ENCODE measurements at regions not wholly inside any gene's neighbourhood (a gene's known extent, or its start where the extent isn't known, plus 50 kb on each side); places are given as distances from the start of the nearest gene placed in this dataset.

DNA sequence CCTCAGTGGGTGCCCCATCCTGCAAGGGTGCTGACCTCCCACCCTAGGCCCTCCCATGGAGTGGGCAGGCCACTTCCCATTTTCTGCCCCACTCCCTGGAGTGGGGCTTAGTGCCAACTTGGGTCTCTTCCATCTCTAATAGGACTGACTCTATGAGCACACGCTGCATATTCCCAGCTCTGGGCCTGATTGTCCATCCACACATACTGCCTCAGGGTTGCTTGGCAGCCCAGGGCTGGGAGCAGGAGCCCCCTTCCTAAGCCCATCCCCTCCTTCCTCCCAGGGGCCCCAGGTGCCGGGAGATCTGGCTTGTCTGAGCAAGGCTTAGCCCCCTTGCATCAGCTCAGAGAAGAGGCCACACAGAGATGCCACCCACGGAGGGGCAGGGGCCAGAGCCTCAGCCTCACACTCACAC lies 55.1 kb downstream of the PJA1 start:
- Mint-ChIP-seq H3K36me3 (ENCODE audit: low read depth) (no peaks in the 10 kb centered on the region), H3K27me3 (no peaks in the 10 kb centered on the region), H3K4me3 (no peak overlapping the region)

GRCh38 chrX:69109706-69110105 lies 55.5 kb downstream of the PJA1 start:
- intact Hi-C loops (cut with micrococcal nuclease) = no loop called here
- Mint-ChIP-seq H3K9me3 (no peaks in the 10 kb centered on the region), H3K4me3 (no peak overlapping the region), H3K27ac (no peak overlapping the region), H3K4me1 (ENCODE audit: low read depth) (no peaks in the 10 kb centered on the region), H3K36me3 (ENCODE audit: low read depth) (no peaks in the 10 kb centered on the region), H3K27me3 (no peaks in the 10 kb centered on the region)

More for the DNA sequence above, 55.1 kb downstream of the PJA1 start:
- Mint-ChIP-seq H3K27ac (no peak overlapping the region), H3K4me1 (ENCODE audit: low read depth) (no peaks in the 10 kb centered on the region), H3K9me3 (no peaks in the 10 kb centered on the region)
- intact Hi-C loops (cut with micrococcal nuclease) = no loop called here

GRCh38 chrX:69109036-69109663 lies 56.1 kb downstream of the PJA1 start:
- H3K27ac Mint-ChIP-seq = no peak overlapping the region
- H3K27me3 Mint-ChIP-seq = no peaks in the 10 kb centered on the region
- no peaks in the 10 kb centered on the region for H3K36me3 Mint-ChIP-seq (ENCODE audit: low read depth)
- intact Hi-C loops (cut with micrococcal nuclease) = no loop called here
- H3K9me3 Mint-ChIP-seq = no peaks in the 10 kb centered on the region
- H3K4me3 Mint-ChIP-seq = no peak overlapping the region
- no peaks in the 10 kb centered on the region for H3K4me1 Mint-ChIP-seq (ENCODE audit: low read depth)

DNA sequence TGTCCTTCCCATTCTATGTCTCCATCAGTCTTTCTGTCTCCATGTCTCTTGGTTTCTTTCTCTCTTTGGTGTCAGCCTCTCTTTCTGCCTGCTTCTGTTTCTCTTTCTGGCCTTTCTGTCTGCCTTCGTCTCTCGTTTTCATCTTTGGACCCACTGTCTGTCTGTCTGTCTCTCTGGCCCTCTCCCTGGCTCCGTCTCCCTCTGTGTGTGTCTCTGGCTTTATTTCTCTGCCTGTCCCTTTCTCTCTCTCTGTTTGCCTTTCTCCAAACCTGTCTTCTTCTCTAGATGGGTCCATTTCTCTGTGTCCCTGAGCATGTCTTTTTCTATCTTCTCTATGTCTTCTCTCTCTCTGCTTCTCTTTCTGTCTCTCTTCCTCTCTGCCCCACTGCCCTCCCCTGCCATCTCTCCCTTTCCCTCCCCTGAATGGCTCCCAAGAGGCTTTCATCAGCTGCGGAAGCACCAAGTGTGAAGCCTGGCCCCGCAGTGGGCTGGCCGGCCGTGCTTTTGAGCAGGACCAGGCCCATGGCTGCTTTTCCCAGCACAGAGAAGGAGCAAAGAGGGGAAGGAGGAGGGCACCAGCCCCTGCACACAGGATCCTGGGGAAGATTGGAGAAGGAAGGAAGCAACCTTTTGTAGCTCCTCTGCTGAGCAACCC lies 57.4 kb downstream of the PJA1 start:
- intact Hi-C loops (cut with micrococcal nuclease) = no loop called here
- Mint-ChIP-seq H3K36me3 (ENCODE audit: low read depth) (no peaks in the 10 kb centered on the region), H3K27me3 (no peaks in the 10 kb centered on the region), H3K9me3 (no peaks in the 10 kb centered on the region), H3K27ac (no peak overlapping the region), H3K4me1 (ENCODE audit: low read depth) (peaks cover 1% of the 10 kb centered on the region), H3K4me3 (no peak overlapping the region)

DNA sequence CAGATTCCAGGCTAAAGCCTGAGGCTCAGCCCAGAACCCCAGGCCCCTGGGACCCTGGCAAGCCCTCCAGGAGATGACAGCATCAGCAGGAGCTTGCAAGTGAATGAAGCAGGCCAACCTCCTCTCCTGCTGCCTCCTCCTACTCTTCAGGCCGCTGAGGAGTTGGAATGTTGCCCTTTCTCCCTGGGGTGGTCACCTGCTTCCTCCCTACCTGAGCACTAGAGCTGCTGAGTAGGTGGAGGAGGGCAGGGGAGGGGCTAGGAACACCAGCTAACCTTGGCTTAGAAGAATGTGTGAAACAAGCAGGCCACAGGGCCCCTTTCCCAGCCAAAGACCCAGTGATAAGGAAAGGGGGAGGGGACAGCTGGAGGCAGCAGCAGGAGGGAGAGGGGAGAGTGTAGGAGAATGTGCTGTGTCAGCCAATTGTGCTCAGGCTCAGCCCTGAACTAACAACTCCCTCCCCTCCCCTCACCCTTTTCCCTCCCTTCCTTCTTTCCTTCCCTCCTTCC lies 58.0 kb downstream of the PJA1 start:
- no peaks in the 10 kb centered on the region for H3K9me3 Mint-ChIP-seq
- no peak overlapping the region for H3K27ac Mint-ChIP-seq
- no peaks in the 10 kb centered on the region for H3K27me3 Mint-ChIP-seq

DNA sequence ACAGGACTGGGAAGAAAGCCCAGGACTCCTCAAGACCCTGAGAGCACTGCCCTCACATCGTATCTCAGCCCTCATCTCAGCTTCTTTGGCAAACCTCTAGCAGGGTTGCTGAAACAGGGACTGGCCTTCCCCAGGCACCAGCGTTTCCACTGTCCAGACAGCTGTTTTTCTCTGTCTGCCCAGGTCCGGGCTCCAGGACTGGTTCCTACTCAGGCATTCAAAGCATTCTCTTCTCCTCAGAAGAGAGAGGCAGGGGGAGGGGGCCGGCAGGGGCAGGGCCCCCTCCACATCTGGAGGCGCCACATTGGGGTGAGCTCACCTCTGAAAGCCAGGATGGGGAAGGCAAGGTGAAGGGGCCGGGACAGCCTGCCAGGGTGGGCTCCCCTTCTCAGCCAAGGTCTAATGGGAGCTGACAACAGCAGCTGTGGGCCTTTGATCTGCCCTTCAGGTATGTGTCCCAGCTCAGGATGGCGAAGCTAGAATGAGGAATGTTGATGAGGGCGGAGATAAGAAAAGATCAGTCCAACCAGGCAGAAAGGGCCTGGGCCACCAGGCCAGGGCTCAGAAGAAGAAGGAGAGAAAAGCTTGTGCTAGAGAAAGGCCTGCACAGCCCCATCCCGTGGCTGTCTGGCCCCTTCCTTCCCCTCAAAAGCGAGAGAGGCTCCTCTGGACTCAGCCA lies 60.4 kb downstream of the PJA1 start:
- no peaks in the 10 kb centered on the region for H3K9me3 Mint-ChIP-seq
- H3K27ac Mint-ChIP-seq = no peak overlapping the region
- intact Hi-C loops (cut with micrococcal nuclease) = no loop called here

More for the DNA sequence above, 58.0 kb downstream of the PJA1 start:
- Mint-ChIP-seq H3K4me3 (no peak overlapping the region), H3K36me3 (ENCODE audit: low read depth) (no peaks in the 10 kb centered on the region), H3K4me1 (ENCODE audit: low read depth) (peaks cover 7% of the 10 kb centered on the region)
- intact Hi-C loops (cut with micrococcal nuclease) = no loop called here

DNA sequence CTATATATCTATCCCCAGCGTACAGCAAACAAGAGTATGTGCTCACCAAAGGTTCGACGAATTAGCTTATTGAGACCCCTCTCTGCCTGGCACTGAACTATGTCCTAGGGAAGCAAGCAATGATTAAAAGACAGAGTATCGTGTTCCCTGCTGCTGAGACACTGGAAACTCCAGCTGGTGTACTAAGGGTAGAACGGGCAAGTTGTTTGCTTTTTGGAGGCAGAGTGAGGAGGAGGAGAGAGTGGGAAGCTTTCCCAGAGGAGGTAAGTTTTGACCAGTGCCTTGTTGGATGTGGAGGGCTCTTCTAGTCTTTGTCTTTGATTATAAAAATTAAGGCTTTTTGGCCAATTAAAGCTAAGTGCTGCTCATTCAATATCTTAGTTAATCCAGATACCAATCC lies 61.7 kb downstream of the PJA1 start:
- intact Hi-C loops (cut with micrococcal nuclease) = no loop called here
- H3K27me3 Mint-ChIP-seq = no peaks in the 10 kb centered on the region
- H3K27ac Mint-ChIP-seq = no peak overlapping the region
- H3K4me1 Mint-ChIP-seq (ENCODE audit: low read depth) = peaks cover 9% of the 10 kb centered on the region
- H3K9me3 Mint-ChIP-seq = no peaks in the 10 kb centered on the region
- no peaks in the 10 kb centered on the region for H3K36me3 Mint-ChIP-seq (ENCODE audit: low read depth)
- no peak overlapping the region for H3K4me3 Mint-ChIP-seq

More for the DNA sequence above, 60.4 kb downstream of the PJA1 start:
- no peaks in the 10 kb centered on the region for H3K36me3 Mint-ChIP-seq (ENCODE audit: low read depth)
- H3K27me3 Mint-ChIP-seq = no peaks in the 10 kb centered on the region
- no peak overlapping the region for H3K4me3 Mint-ChIP-seq
- H3K4me1 Mint-ChIP-seq (ENCODE audit: low read depth) = peaks cover 9% of the 10 kb centered on the region

GRCh38 chrX:69102612-69103194 lies 62.5 kb downstream of the PJA1 start:
- Mint-ChIP-seq H3K27ac (no peak overlapping the region), H3K27me3 (no peaks in the 10 kb centered on the region), H3K36me3 (ENCODE audit: low read depth) (no peaks in the 10 kb centered on the region), H3K4me3 (no peak overlapping the region), H3K4me1 (ENCODE audit: low read depth) (peaks cover 9% of the 10 kb centered on the region), H3K9me3 (no peaks in the 10 kb centered on the region)
- intact Hi-C loops (cut with micrococcal nuclease) = no loop called here

DNA sequence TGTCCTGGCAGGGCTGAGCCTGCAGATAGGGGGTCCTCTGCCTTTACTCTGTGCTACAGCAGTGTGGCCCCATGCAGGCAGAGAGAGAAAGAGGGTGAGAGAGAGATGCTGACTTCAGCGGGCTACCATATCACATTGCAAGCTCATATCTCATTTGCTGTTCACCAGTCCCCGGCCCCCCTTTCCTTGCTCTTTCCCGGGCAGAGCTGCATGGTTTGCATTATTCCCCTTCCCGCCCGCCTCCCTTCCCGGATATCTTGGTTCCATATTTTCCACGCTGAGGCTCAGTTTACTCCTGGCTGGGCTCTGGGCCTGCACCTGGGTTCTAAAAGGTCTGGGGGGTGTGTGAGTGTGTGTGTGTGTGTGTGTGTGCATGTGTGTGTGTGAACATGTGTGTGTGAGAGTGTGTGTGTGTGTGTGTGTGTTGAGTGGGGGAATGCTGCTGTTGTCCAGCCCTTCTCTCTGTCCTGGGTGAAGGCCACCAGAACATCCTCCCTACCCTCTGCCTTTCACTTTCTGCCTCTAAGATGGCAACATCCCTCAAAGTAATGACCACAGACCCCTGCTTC lies 63.5 kb downstream of the PJA1 start:
- H3K27ac Mint-ChIP-seq = no peak overlapping the region
- H3K27me3 Mint-ChIP-seq = no peaks in the 10 kb centered on the region
- no peaks in the 10 kb centered on the region for H3K36me3 Mint-ChIP-seq (ENCODE audit: low read depth)
- no peaks in the 10 kb centered on the region for H3K9me3 Mint-ChIP-seq
- H3K4me3 Mint-ChIP-seq = no peak overlapping the region
- peaks cover 9% of the 10 kb centered on the region for H3K4me1 Mint-ChIP-seq (ENCODE audit: low read depth)
- intact Hi-C loops (cut with micrococcal nuclease) = no loop called here

DNA sequence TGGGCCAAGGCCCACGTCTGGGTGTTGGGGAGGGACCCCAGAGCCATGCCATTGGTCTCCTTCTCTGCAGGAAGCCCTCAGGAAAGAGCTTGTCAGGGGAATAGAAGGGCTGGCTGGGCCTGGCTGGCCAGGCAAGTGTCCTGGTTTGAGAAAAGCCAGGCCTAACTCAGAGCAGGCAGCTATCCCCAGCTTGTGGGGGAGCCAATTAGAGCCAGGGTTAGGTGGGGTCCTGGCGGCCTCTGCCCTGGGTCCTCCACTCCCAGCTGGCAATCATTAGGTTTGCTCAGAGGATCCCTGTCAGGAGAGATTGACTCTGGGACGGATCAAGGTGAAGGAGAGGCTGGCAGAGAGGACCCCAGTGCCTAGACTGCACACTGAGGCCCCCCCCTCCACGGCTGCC lies 64.8 kb downstream of the PJA1 start:
- H3K9me3 Mint-ChIP-seq = no peaks in the 10 kb centered on the region
- no peak overlapping the region for H3K4me3 Mint-ChIP-seq
- H3K27ac Mint-ChIP-seq = no peak overlapping the region
- H3K27me3 Mint-ChIP-seq = no peaks in the 10 kb centered on the region
- peaks cover 9% of the 10 kb centered on the region for H3K4me1 Mint-ChIP-seq (ENCODE audit: low read depth)
- no peaks in the 10 kb centered on the region for H3K36me3 Mint-ChIP-seq (ENCODE audit: low read depth)
- intact Hi-C loops (cut with micrococcal nuclease) = no loop called here

DNA sequence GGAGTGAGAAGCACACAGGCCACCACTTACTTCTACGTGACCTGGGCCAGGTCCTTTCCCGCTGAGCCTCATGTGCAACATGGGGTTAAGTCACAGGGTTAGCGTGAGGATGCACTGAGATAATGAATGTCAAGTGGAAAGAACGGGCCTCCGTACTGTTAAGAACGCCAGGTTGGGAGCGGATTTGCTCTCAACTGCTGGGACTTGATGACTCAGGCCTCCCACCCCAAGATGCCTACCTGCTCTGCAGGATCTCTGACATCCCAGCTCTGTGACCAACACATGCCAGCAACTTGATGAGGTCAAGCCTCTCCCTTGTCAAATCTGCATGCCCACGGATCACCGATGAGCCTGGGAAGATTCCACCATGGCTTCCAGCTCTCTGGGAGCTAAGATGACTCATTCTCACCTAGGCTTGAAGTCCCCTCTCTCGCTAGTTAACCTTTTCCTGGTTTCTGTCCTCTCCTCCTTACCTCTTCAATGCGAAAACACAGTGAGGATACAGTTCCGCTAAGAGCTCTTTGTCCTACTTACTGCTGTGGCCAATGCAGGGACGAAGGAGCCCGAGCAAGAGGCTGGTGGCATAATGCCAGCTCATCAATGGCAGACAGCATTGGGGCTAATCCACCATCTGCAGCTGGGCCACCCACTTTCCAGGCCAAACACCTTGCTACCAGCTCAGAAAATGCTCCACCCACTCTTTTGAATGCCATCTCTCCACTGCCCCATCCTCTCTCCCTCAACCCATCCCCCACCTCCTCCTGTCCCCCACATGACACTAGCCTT lies 67.6 kb downstream of the PJA1 start:
- Mint-ChIP-seq H3K4me3 (no peak overlapping the region), H3K27me3 (no peaks in the 10 kb centered on the region), H3K36me3 (ENCODE audit: low read depth) (no peaks in the 10 kb centered on the region), H3K27ac (no peak overlapping the region), H3K9me3 (no peaks in the 10 kb centered on the region), H3K4me1 (ENCODE audit: low read depth) (peaks cover 6% of the 10 kb centered on the region)
- intact Hi-C loops (cut with micrococcal nuclease) = no loop called here

DNA sequence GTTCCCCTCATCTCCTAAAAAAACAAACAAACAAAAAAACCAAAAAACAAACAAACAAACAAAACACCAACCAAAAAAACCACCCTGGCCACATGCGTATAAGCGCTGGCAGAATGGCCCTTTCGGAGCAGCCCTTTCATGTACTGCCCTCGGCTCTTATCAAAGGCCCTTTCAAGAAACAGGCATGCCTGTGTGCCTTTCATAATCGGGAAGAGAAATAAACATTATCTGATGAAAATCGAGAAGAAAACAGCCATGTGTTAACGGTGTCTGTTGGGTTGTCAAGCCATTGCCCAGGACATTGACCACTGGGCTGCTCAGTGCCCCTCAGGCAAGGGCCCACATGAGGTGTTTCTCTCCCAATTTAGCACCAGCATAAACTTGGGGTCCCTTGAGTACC lies 68.3 kb downstream of the PJA1 start:
- no peak overlapping the region for H3K27ac Mint-ChIP-seq
- intact Hi-C loops (cut with micrococcal nuclease) = no loop called here
- no peak overlapping the region for H3K4me3 Mint-ChIP-seq
- H3K4me1 Mint-ChIP-seq (ENCODE audit: low read depth) = no peaks in the 10 kb centered on the region
- H3K36me3 Mint-ChIP-seq (ENCODE audit: low read depth) = no peaks in the 10 kb centered on the region
- no peaks in the 10 kb centered on the region for H3K9me3 Mint-ChIP-seq
- no peaks in the 10 kb centered on the region for H3K27me3 Mint-ChIP-seq

- Mint-ChIP-seq H3K4me3 (no peak overlapping the region), H3K27ac (no peak overlapping the region), H3K36me3 (ENCODE audit: low read depth) (no peaks in the 10 kb centered on the region), H3K9me3 (no peaks in the 10 kb centered on the region), H3K27me3 (no peaks in the 10 kb centered on the region), H3K4me1 (ENCODE audit: low read depth) (no peaks in the 10 kb centered on the region)
- intact Hi-C loops (cut with micrococcal nuclease) = loop anchor here (2.0 kb wide), 1 partner anchor 128 kb away; no protein-coding TSS in a partner anchor
Observed at GRCh38 chrX:69094977-69095669, 70.1 kb downstream of the PJA1 start.
